Medulla oblongata (tissue), 1 donor: ENCODE measurements at regions not wholly inside any gene's neighbourhood (a gene's known extent, or its start where the extent isn't known, plus 50 kb on each side); places are given as distances from the start of the nearest gene placed in this dataset.
"Not testable (repeated sequence)": the region's sequence is repeated elsewhere in the genome, so short reads cannot be mapped to it uniquely, and the experiment has no call there.

ENCODE experiments used
- DNase-seq: peaks from one replicate; pipeline ENCODE4 v3.0.0-alpha.2; 2015; ENCODE audit errors: extremely low spot score

GRCh38 chr1:157460381-157460780 lies 91.9 kb downstream of the FCRL5 start:
- no peak for DNase-seq

GRCh38 chr1:157457279-157457678 lies 95.0 kb downstream of the FCRL5 start:
- no peak for DNase-seq

- DNase-seq = no peak
These were observed 97.0 kb downstream of the FCRL5 start for GRCh38 chr1:157455318-157455717.

- no peak for DNase-seq
These were observed 102.2 kb downstream of the FCRL5 start for GRCh38 chr1:157450106-157450505.

- no peak for DNase-seq
These were observed 103.7 kb downstream of the FCRL5 start for GRCh38 chr1:157448636-157449035.

GRCh38 chr1:157446356-157446755 lies 106.0 kb downstream of the FCRL5 start:
- DNase-seq = not testable (repeated sequence)

GRCh38 chr1:157445616-157446140 lies 106.6 kb downstream of the FCRL5 start:
- DNase-seq = not testable (repeated sequence)

- DNase-seq = no peak
These were observed 110.2 kb downstream of the FCRL5 start for GRCh38 chr1:157442065-157442464.

- no peak for DNase-seq
These were observed 112.9 kb downstream of the FCRL5 start for GRCh38 chr1:157439302-157439954.

- DNase-seq = no peak
These were observed 113.7 kb downstream of the FCRL5 start for GRCh38 chr1:157438613-157439012.

GRCh38 chr1:157438146-157438545 lies 114.2 kb downstream of the FCRL5 start:
- DNase-seq = no peak

- no peak for DNase-seq
These were observed 115.0 kb downstream of the FCRL5 start for GRCh38 chr1:157437296-157437695.

- DNase-seq = no peak
These were observed 120.6 kb downstream of the FCRL5 start for GRCh38 chr1:157431751-157432150.

- no peak for DNase-seq
These were observed 122.6 kb downstream of the FCRL5 start for GRCh38 chr1:157429601-157430240.

GRCh38 chr1:157423764-157424163 lies 128.6 kb downstream of the FCRL5 start:
- DNase-seq = not testable (repeated sequence)

- no peak for DNase-seq
These were observed 132.3 kb downstream of the FCRL5 start for GRCh38 chr1:157419845-157420542.

- no peak for DNase-seq
These were observed 133.7 kb downstream of the FCRL5 start for GRCh38 chr1:157418659-157419058.

- DNase-seq = no peak
These were observed 134.1 kb downstream of the FCRL5 start for GRCh38 chr1:157418231-157418630.

GRCh38 chr1:157415661-157416060 lies 136.7 kb downstream of the FCRL5 start:
- DNase-seq = no peak

GRCh38 chr1:157412308-157412707 lies 140.0 kb downstream of the FCRL5 start:
- no peak for DNase-seq

- no peak for DNase-seq
These were observed 140.5 kb downstream of the FCRL5 start for GRCh38 chr1:157411769-157412168.

- DNase-seq = no peak
These were observed 141.3 kb downstream of the FCRL5 start for GRCh38 chr1:157411064-157411463.

GRCh38 chr1:157410457-157410856 lies 141.9 kb downstream of the FCRL5 start:
- DNase-seq = no peak
